DND-41 (cell line): ENCODE measurements at regions not wholly inside any gene's neighbourhood (a gene's known extent, or its start where the extent isn't known, plus 50 kb on each side); places are given as distances from the start of the nearest gene placed in this dataset.

Experiments used
- ATAC-seq: fragments of 200-7000 bp; cut with Tn5 transposase; 3 replicates; pipeline ENCODE4 v1.9.1; 2021; ENCODE audit warnings: low read depth; ENCODE audit not compliant: insufficient read depth
- DNase-seq: peaks from one replicate; pipeline ENCODE4 v3.0.0-alpha.2; 2020
- H2AFZ ChIP-seq: 2 replicates; pipeline ENCODE4 v1.6.0; 2012; ENCODE audit warnings: low read depth, low read length
- H3K27ac ChIP-seq: 2 replicates; pipeline ENCODE4 v1.5.1; 2012; ENCODE audit warnings: low read length, inconsistent platforms
- H3K27me3 ChIP-seq: fragments of 200-600 bp; sonication (generic); 2 replicates; pipeline ENCODE4 v1.6.0; 2012; ENCODE audit warnings: low read length, mild to moderate bottlenecking, inconsistent platforms; ENCODE audit not compliant: insufficient read depth, poor library complexity
- H3K36me3 ChIP-seq: 2 replicates; pipeline ENCODE4 v1.5.1; 2012; ENCODE audit warnings: low read length, inconsistent platforms; ENCODE audit not compliant: insufficient read depth
- H3K4me1 ChIP-seq: 2 replicates; pipeline ENCODE4 v1.5.1; 2012; ENCODE audit warnings: mild to moderate bottlenecking, low read length; ENCODE audit not compliant: insufficient read depth
- H3K4me2 ChIP-seq: 2 replicates; pipeline ENCODE4 v1.6.0; 2012; ENCODE audit warnings: mild to moderate bottlenecking, moderate library complexity, low read length, inconsistent platforms; ENCODE audit not compliant: insufficient read depth
- H3K4me3 ChIP-seq, 2 experiments: fragments of 200-600 bp in 1 of 2; shearing (Covaris generic) in 1 of 2; 2 replicates each; pipeline ENCODE4 v1.5.1; 2012 to 2016; ENCODE audit warnings: inconsistent platforms in 2 of 2, low read length in 2 of 2, mild to moderate bottlenecking in 2 of 2, low read depth in 1 of 2, moderate library complexity in 1 of 2
- H3K79me2 ChIP-seq: 2 replicates; pipeline ENCODE4 v1.6.0; 2012; ENCODE audit warnings: low read length, inconsistent platforms; ENCODE audit not compliant: insufficient read depth
- H3K9ac ChIP-seq: 2 replicates; pipeline ENCODE4 v1.6.0; 2012; ENCODE audit warnings: low read depth, mild to moderate bottlenecking, inconsistent platforms, low read length, moderate library complexity
- H3K9me3 ChIP-seq: 2 replicates; pipeline ENCODE4 v1.5.1; 2012; ENCODE audit warnings: low read length, moderate library complexity, mild to moderate bottlenecking, inconsistent platforms; ENCODE audit not compliant: insufficient read depth, severe bottlenecking
- H4K20me1 ChIP-seq: 2 replicates; pipeline ENCODE4 v1.6.0; 2012; ENCODE audit warnings: low read length; ENCODE audit not compliant: insufficient read depth
- EZH2 ChIP-seq: IDR thresholded peaks from 3 replicates; pipeline ENCODE4 v1.6.1; 2012; ENCODE audit warnings: borderline replicate concordance, low read depth, mild to moderate bottlenecking, moderate library complexity, low read length, inconsistent platforms; ENCODE audit not compliant: severe bottlenecking
- TF ChIP-seq, protein P1 (sequence below): IDR thresholded peaks from 2 replicates; pipeline ENCODE4 v1.5.1; 2012; ENCODE audit warnings: borderline replicate concordance, low read length, moderate library complexity, mild to moderate bottlenecking; ENCODE audit not compliant: poor library complexity, severe bottlenecking; ENCODE audit errors: extremely low read depth

DNA sequence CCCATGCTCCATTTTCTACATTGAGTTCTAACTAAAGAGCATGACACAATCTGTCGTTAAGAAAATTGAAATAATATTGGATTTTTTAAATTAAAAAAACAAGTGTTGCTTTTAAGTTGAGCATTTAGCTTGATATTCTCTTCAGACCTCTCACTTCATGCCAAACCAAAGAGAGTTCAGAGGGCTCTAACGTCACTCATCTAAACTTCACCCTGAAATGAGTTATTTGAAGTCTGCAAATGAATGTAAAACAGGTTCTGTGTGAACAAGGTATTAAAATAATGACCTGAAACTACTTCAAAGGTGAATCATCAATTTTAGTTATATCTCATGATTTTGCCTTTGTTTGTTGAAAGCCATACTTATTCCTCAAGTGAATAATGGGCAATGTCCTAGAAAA, 61.8 kb downstream of the MRPL57 start:
- H4K20me1 ChIP-seq, result no peaks in the 10 kb centered on the region
- H3K27ac ChIP-seq, result peak overlapping the region; percentile 83
- no peak overlapping the region for H3K4me3 ChIP-seq
- peaks cover 9% of the 10 kb centered on the region for H3K9me3 ChIP-seq
- no peak for DNase-seq
- H2AFZ ChIP-seq, result no peak overlapping the region
- no peaks in the 10 kb centered on the region for H3K36me3 ChIP-seq
- H3K79me2 ChIP-seq, result no peaks in the 10 kb centered on the region
- H3K4me1 ChIP-seq, result peaks cover 84% of the 10 kb centered on the region
- no peaks in the 10 kb centered on the region for H3K27me3 ChIP-seq
- H3K4me2 ChIP-seq, result no peak overlapping the region
- no peak for TF ChIP-seq EZH2
- TF ChIP-seq, protein P1, sequence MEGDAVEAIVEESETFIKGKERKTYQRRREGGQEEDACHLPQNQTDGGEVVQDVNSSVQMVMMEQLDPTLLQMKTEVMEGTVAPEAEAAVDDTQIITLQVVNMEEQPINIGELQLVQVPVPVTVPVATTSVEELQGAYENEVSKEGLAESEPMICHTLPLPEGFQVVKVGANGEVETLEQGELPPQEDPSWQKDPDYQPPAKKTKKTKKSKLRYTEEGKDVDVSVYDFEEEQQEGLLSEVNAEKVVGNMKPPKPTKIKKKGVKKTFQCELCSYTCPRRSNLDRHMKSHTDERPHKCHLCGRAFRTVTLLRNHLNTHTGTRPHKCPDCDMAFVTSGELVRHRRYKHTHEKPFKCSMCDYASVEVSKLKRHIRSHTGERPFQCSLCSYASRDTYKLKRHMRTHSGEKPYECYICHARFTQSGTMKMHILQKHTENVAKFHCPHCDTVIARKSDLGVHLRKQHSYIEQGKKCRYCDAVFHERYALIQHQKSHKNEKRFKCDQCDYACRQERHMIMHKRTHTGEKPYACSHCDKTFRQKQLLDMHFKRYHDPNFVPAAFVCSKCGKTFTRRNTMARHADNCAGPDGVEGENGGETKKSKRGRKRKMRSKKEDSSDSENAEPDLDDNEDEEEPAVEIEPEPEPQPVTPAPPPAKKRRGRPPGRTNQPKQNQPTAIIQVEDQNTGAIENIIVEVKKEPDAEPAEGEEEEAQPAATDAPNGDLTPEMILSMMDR, result no peak
- ATAC-seq, result no peak
- no peak overlapping the region for H3K9ac ChIP-seq

DNA sequence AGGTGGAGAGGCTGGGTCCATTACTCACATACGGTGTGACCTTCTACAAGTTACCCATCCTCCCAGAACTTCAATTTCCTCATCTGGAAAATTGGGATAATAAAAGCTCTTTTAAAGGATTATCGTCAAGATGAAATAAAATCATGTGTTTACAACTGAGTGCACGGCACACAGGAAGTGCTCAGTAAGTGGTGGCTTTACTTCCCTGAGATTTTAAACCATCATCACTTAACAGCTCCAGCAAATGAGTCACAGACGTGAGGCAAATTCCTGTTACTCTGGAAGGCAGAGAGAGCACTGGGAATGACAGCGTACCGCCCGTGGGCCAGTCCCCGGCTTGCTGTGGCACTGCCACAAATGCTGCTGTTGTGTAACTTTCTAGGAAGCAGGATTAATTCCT, 64.1 kb downstream of the MRPL57 start:
- DNase-seq, result peak; percentile 56
- ATAC-seq, result peak; percentile 63
- peaks cover 9% of the 10 kb centered on the region for H3K9me3 ChIP-seq
- TF ChIP-seq EZH2, result no peak
- TF ChIP-seq, protein P1, result no peak
- peak overlapping the region; percentile 48 for H3K9ac ChIP-seq
- H3K79me2 ChIP-seq, result no peaks in the 10 kb centered on the region
- peak overlapping the region; percentile 60 for H3K4me2 ChIP-seq
- peak overlapping the region; percentile 88 for H3K27ac ChIP-seq
- H3K36me3 ChIP-seq, result no peaks in the 10 kb centered on the region
- peak overlapping the region in 1 of 2 experiments; percentile 48; a peak in 2 of 4 replicates for H3K4me3 ChIP-seq
- peaks cover 68% of the 10 kb centered on the region for H3K4me1 ChIP-seq
- no peaks in the 10 kb centered on the region for H3K27me3 ChIP-seq
- H4K20me1 ChIP-seq, result no peaks in the 10 kb centered on the region
- peak overlapping the region; percentile 78 for H2AFZ ChIP-seq

DNA sequence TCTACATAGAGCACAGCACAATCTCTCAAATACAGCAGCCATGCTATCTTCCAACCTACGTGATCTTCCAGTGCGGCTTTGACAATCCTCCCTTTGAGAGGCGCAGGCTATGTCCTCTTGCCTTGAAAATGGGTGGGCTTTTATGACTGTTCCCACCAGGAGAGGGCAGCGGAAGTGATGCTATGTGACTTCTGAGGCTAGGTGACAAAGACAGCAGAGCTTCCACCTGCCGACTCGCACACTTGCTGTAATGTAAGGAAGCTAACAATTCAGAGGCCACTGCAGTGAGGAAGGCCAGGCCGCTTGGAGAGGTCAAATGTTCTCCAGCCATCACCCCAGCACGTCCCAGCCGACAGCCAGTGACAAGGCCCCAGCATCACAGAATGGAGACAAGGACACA, 65.8 kb downstream of the MRPL57 start:
- Histone ChIP-seq H3K4me2 (no peak overlapping the region), H3K27ac (peak overlapping the region; percentile 88), H3K9me3 (peaks cover 9% of the 10 kb centered on the region), H3K79me2 (no peaks in the 10 kb centered on the region), H3K4me3 (no peak overlapping the region), H2AFZ (0 out of 2 replicates have a peak overlapping the region, but pooled peaks have one; percentile 17), H3K36me3 (no peaks in the 10 kb centered on the region), H3K27me3 (no peaks in the 10 kb centered on the region), H4K20me1 (no peaks in the 10 kb centered on the region), H3K4me1 (peaks cover 52% of the 10 kb centered on the region), H3K9ac (peak overlapping the region; percentile 4; the same call in 1 of the 2 replicates)
- DNase-seq, result peak; percentile 74
- TF ChIP-seq EZH2, result no peak
- TF ChIP-seq, protein P1, result peak; percentile 71
- ATAC-seq, result peak; percentile 59
